NCI-H1694 treated with DMSO at 0.1 percent for 48 hours (cell line): ENCODE measurements at regions not wholly inside any gene's neighbourhood (a gene's known extent, or its start where the extent isn't known, plus 50 kb on each side); places are given as distances from the start of the nearest gene placed in this dataset.

Experiments used
- DNase-seq: peaks from one replicate; lab custom pipeline; 2025; lab: John Stamatoyannopoulos, UW

DNA sequence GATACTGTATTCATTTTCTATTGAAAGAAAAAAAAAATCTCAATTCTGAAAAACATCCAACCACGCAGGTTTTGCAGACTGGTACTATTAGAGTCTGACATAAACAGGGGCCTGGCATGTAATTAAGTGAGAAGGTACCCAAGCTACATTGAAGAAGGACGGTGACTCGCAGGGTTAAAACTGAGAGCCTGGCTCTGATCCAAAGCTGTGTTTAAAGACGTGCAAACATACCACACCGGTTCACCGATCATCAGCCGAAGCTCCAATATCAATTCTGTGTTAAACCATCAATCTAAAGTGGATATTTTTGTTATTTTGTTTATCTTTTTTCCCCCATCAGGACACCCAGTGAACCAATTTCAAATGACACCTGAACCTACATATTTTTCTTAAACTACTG is 108.1 kb upstream of the DIO3 start:
- DNase-seq: no peak

DNA sequence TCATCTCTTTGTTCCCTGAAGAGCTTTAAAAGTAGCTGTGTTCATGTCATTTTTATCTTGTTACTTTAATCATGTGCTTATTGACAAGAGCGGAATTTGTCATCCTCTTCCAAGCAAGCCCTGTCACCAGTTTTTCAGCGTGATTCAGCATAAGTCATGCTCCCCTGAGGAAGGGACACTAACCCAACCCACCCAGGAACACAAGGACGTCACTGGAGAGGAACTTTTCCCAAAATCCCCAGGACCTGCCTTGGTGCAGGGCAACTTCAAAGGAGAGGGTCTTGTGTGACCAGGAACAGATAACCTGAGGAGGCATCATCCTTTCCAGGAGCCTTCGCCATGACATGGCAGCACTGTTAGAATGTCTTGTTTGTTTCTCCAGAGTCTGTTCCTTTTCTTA is 107.1 kb upstream of the DIO3 start:
- DNase-seq: no peak

DNA sequence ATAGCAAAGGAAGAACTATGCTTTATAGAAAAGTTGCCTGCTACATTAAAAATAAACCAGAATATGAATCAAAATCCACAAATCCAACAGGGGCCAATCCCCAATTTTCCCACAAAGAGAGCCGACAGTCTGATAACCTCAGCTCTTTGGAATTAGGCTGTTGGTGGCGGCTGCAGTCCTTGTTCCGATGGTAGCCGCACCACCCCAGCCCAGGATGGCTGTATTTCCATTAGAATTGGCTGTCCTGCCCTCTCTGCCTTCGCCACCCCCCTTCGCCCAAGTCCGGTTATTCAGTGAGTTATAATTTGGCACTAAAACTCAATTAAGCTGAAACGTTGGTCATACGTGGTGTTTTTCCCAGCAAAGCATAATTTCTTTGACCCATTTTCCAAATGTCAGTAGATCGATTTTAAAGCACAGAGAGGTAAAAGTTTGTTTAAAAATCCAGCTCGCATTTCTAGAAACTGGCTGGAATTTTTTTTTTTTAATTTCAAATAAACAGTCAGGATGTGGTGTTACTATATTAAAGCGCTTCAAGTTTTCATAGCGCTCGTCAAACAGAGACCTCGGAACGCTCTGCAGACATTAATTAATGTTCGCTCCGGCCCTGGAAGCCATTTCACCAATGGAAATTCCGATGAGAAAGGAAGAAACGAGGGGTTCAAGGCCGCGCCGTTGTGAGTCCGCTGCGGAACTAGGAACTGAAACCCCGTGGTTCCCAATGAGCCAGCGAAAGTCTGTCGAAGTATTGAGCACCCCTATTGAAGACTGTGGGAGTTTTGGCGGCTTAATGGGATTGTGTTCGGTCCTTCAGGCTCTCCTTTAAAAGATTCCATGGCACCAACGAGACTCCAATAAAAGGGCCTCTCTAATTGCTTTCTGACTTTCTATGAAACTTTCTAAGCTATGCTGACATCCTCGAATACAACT is 104.8 kb upstream of the DIO3 start:
- DNase-seq: no peak

DNA sequence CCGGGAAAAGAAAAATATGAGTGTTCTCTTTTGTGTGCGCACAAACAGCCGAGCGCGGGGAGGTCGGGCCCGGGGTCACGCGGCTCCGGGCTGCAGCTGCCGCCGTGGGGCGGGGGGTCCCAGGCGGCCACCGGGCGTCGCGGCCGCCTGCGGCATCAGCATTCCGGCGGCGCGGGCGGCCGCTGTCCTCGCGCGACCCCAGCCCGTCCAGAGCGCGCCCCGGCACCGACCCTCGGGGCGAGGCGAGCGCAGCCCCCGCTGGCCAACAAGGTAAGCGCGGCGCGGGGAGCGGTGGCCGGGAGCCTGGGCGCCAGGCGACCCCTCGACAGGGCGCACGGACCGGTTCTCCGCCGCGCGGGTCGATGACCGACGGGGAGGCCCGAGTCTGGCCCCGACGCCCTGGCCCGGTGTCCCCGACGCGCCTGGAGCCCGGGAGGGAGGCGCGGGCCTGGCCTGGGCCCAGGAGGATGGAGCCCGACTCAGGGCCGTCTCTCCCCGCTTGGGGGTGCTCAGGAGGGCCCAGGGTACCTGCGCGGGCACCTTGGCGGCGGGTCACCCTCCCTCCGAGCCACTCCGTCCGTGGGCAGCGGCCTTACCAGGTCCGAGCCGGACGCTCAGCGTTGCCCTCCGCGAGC is 103.9 kb upstream of the DIO3 start:
- no peak for DNase-seq

DNA sequence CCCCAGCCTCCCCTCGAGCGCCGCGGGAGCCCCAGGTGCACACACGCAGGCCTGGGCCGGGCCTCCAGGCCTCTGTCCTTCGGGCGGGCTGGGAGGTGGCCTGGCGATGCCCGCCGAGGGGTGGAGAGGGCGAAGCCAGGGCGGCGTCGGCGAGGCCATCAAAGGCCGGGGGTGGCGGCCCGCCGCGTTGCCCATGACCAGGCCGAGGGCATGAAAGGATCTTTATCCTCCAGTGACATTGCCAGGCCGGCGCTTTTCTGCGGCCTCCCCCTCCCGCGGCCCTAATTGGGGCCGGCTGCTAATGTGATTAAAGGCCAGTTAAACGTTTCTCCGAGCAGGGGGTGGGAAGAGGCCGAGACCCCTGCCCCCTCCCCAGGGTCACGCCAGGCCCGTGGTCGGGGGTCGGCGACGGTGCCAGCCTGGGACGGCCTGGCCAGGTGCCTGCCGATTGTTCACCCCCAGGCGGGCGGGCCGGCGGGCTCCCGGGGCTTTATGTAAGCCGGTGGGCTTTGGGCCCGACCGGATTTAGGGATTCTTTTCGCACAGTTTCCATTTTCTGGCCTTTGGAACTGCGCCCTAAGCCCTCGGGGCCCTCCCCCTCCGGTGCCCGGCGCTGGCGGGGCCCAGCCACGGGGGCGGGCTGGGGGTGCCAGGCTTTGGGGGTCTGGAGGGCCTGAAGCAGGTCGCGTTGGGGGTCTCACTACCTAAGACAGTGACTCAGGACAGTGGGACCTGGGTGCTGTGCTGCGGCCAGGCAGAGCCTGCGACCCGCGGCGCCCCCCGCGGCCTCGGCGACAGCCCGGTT is 103.2 kb upstream of the DIO3 start:
- no peak for DNase-seq

DNA sequence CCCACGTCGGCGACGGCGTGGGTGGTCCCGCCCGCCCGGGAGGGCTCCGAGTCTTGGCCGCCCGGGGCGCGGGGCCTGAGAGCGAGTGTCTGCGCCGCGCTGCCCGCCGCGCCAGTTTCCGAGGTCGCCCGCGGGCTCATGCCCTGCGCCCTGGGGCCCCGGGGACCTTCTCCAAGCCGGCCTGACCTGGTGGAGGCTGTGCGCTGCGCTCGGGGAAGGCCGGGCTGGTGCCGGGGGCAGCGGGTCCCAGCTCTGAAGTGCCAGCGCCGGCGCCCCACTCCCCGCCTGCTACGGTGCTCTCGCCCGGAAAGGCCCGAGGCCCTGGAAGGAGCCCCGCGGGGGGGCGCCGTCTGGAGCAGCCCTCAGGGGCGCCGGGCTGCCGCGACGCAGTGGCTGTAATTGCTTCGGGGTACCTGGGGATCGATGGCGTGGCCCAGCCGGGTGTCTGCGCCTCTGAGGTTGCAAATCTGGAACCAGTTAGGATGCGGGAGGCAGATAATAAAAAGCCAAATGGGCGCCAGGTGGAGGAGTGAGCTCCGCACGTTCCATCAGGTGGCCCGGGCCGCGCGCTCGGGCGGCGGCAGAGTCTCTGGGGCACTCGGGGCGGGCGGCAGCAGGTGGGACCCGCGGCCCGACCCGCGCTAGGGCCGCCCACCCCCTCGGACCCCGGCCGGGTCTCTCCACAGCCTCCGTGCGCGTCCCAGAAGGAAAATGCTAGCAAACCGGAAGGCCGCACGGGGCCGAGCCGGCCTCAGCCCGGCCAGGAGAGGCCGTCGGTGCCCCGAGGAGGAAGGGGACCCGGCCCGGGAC is 102.3 kb upstream of the DIO3 start:
- no peak for DNase-seq

DNA sequence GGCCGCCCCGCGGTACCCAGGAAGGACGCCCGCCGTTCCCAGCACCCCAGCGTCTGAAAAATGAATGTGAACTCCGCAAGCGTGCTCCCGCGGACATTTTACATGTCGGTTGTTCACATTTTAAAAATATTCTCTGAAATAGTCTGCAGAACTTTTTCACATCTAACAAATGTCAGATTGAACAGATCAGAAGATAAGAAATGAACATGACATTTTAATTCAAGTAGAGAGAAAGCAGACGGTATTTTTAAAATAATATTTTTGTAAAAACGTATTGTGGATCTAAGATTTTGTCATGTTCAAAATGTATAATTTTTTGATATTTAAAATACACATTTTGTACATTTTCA is 101.8 kb upstream of the DIO3 start:
- no peak for DNase-seq

DNA sequence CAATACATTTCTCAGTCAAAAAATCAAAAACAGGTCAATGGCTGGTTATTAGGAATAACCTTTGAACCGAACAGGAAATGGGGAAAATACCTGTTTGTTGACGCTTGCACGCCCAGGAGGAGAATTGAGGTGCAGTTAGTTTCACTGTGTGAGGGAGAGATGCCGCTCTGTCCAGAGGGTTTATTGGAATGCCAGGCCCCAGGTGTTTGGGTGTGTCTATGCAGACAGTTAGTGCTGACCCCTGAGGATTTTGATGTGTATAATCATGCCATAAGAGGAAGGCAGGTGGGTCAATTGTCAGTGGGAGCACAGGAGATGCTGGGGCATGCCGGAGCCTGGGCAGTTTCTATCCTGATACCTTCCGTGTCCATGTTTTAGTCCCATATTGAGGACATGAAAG is 100.8 kb upstream of the DIO3 start:
- DNase-seq: no peak

DNA sequence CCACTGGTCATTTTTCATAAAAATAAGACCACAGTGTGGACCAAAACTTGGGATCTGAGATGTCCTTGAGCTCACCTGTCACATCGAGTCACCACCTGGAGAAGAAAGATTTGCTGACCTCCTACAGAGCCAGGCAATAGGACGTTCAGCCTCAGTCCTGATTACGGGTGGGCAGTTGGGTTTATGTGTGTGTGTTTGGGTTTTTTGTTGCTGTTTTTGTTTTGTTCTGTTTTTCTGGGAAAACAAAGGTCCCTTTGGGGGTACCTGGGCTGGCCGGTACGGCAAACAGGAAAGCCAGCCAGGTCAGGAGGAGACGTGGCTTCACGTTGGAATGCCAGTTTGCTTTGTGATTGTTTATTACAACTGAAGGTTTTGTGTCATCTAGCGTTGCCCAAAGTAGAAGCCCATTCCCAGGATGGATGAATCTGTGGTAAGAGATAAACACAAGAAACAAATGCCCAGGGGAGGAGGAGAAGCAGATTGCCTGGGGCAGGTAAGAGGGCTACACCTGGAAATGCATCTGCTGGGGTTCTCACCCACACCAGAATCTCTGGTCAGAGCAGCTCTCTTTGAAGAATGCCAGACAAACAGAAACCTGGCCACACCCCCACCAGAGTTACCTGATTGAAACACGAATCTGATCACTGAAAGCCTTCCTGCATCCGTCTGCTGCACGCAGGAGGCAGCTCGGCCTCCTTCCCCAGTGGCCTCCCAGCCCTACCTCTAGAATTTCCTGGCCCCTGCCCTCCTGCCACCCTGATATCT is 100.1 kb upstream of the DIO3 start:
- DNase-seq: no peak

DNA sequence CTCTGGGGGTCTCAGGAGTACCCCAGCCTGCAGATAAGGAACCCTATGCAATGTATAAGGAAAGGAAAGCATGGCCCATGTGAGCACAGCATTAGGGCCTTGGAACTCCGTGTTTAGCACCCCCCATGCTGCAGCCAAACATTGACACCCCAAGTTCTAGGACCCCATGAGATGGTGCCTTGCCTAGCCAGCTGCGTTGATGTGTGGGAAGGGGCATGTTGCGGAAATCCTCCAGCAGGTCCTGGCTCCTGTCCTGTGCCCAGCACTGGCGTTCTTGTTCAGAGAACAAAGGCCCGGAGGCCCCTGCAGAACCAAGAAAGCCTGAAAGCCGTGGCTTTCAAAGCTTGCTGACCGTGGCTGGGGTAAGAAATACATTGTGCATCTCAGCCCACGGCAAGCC is 99.4 kb upstream of the DIO3 start:
- DNase-seq: no peak

DNA sequence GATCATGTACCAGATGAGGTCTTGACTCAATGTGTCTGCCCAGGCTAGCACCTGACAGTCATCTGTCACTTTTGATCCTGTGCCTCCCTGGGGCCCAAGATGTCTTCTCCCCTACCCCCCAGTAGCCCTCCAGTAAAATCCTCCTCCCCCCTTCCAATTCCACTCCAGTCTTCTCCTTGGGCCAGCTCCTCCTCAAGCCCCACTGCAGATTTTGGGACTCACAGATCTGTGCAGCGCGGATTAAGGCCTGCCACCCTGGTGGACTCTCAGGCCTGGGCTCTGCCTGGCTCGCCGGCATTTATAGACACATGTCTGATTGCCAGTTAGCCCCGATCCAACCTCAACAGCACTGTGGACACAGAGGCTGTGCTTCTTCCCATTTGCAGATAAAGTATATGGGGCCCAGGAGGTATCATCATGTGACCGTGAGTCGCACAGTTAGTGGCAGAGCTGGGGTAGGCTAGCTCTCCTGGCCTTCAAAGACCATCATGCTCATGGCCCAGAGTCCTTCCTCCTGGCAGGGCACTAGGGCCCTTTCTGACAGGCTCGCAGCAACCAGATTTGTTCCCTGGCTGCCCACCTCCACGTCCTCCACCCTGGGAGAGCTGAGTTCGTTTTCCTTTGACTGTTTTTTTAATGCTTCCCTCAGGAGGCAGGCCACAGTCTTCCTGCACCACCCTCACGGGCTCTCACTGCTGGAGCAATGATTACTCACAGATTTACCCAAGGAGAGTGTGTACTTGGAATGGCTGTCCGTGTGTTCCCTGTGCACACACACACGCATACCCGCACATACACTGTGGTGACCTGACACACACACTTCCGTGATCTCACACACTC is 98.3 kb upstream of the DIO3 start:
- no peak for DNase-seq

DNA sequence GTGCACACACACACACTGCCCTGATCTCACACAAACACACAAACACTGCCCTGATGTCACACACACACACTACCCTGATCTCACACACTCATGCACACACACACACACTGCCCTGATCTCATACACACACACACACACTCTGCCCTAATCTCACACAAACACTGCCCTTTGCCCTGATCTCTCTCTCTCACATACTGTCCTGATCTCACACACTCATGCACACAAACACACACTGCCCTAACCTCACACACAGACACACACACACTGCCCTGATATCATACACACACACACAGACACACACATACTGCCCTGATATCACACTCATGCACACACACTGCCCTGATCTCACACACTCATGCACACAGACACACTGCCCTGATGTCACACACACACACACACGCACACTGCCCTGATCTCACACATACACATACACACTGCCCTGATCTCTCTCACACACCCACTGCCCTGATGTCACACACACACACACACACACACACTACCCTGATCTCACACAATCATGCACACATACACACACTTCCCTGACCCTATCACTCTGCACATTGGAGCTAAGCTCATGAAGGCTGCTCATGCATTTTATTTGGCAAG is 97.6 kb upstream of the DIO3 start:
- no peak for DNase-seq

DNA sequence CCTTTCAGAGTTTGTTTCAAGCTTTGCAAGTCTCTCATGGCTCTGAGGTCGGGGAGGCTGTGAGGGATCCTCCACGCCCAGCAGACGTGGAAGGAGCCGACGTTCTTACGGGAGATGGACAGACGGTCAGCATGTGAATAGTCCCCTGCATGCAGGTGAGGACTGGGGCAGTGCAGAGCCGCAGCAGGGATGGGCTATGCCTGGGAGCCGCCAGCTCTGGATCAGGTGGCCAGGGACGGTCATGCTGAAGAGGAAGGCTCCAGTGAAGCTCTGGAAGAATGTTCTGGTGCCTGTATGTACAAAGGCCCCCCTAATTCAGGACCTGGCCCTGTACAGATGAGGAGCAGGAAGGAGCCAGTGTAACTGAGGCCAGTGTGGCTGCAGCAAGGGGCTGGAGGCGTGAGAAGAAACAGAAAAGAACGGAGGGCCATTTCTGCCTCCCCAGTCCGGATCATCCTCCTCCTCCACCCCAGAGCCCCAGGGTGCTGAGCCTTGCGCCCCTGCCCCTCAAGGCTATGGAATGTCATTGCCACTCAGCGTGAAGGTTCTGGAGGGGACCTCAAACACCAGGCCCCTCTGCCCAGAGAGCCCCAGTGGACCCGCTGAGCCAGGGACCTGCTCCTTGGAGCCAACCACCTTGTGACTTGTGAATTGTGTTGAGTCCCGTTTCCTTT is 96.8 kb upstream of the DIO3 start:
- no peak for DNase-seq

DNA sequence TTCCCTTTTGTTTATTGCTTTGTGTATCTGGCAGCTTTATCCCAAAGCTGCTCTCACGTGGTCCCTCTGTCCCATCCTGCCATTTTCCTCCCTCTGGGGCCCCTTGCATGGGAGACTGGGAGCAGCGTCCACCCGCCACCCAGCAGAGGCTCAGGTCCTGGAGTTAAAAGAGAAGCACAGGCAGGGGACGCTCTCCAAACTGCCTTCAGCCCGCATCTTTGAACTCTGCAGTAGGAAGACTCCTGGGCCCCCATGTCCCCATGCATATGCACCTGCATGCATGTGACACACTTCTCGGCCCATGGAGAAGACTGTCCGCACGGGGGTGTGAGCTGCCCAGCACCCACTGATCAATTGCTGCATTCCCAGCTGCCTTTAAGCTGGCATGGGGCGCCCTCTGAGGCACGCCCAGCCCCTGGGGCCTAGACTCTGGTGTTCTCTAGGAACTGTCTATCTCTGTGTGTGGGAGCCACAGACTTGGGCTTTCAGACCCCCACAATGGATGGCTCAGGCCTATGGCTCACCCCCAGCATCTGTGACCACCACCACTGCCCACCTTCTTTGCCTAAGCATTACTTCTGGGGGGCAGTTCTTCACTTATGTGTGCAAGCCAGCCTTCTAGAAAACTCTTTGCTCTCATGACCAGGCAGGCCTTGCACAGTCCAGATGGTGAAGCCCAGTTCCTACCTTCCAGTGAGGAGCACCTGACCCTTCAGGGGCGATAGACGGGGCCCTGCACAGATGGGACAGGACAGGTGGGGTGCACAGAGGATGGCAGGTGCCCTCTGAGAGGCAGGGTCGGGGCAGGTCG is 96.1 kb upstream of the DIO3 start:
- DNase-seq: no peak

DNA sequence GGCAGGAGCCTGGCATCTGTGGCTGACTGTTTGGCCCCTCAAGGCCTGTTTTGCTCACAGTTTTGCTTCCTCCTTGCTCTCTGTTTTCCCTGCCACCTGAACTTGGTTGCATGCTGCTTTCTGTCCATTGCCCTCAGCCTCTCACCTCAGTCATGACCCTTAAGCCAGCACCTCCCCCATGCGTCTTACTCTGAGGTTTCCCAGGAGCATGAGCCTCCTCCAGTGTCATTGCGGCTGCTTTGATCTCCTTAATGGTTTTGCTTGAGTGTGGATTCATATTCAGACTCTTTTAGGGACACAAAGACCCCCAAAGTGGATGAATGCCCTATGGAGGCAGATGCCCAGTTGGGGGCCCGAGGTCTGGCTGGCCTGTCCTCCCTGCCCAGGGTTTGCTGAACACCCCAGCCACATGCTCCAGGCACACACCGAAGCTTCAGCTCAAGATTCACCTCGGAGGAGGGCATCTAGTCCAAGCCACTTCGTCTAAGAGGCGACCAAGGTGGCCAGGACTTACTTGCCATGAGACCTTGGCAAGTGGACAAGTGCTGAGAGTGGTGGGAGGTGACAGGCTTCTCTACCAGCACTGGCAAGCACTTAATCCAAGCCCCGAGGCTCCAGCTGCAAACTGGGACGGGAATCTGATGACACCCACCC is 95.4 kb upstream of the DIO3 start:
- DNase-seq: no peak

DNA sequence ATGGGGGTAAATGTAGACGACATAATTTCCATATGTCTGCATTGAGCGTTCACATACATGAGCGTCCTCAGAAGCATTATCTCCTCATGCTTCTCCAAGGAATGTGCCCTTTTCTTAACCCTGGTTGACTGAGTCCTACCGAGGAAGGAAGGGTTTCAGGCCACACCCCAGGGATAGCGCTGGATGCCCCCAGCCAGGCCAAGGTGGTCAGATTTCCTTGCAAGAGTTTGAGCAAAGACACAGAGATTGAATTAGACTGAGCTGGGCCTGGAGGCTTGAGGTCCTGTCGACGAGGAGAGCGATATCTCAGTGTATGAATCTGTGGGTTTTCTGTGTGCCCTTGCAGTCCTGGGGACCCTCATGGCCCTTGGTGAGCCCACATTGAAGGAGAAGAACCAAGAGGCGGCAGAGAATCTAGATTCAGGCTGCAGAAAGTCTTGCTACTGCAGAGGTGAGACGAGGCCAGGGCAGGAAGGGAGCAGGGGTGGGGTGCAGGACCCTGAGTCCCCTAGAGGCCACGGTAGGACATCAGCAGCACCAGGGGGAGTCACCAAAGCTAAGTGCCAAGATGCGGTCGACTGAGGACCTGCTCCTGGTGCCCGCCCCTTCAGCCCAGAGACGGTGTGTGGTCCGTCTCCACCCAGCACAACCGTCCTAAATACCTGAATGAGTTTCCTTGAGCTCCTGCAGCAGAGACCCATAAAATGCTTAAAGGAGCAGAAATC is 94.7 kb upstream of the DIO3 start:
- no peak for DNase-seq

DNA sequence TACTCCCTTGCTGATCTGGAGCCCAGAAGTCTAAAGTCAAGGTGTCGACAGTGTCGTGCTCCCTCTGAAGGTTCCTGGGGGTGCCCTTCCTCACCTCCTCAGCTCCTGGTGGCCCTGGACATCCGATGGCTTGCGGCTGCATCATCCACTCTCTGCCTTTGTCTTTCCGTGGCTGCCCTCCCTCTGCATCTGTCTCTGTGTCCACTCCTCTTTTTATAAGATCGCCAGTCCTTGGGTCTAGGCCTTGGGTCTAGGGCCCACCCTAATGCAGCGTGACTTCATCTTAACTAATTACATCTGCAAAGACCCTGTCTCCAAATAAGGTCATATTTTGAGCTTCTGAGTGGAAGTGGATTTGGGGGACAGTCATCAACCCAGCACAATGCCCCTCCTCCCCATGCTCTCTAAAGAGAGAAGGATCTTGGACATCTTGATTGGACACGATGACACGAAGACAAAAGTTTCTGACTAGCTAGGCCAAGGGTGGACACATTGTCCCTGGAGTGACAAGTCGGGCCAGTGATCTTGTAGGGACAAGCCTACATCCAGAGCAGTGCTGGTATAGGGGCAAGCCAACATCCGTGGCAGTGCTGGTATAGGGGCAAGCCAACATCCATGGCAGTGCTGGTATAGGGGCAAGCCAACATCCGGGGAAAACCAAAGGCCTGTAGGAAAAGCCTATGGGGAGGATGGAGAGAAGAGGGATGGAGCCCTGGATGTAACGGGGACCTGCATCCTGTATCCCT is 93.9 kb upstream of the DIO3 start:
- DNase-seq: no peak
